Stomach (tissue), 4 donors: ENCODE measurements at regions not wholly inside any gene's neighbourhood (a gene's known extent, or its start where the extent isn't known, plus 50 kb on each side); places are given as distances from the start of the nearest gene placed in this dataset.

Experiments
- CTCF ChIP-seq, 7 experiments: fragments of 450-650 bp in 4 of 7; fragments of 200-600 bp in 3 of 7; sonication (generic) in 3 of 7; IDR thresholded peaks; one replicate each; pipeline ENCODE4 v1.5.1; 2016 to 2019; ENCODE audit warnings: antibody characterized with exemption in 7 of 7, control low read depth in 2 of 7, mild to moderate bottlenecking in 1 of 7
- EP300 ChIP-seq: sonication (generic); formaldehyde crosslinking; IDR thresholded peaks from one replicate; pipeline ENCODE4 v1.6.1; 2017; ENCODE audit warnings: antibody characterized with exemption
- POLR2AphosphoS5 ChIP-seq, 3 donors: sonication (generic); formaldehyde crosslinking; IDR thresholded peaks; one replicate each; pipeline ENCODE4 v1.6.1; 2016; ENCODE audit warnings: antibody characterized with exemption in 3 of 3

GRCh38 chr10:78876449-78876848, 192.3 kb upstream of the ZMIZ1 start:
- TF ChIP-seq CTCF (IDR thresholded peaks at IDR 0.05) (no peak), EP300 (no peak), POLR2AphosphoS5 (IDR thresholded peaks at IDR 0.05) (no peak)
